ENCODE measurements at regions not wholly inside any gene's neighbourhood (a gene's known extent, or its start where the extent isn't known, plus 50 kb on each side); places are given as distances from the start of the nearest gene placed in this dataset.

GRCh38 chr6:56765494-56765893, 122.8 kb upstream of the DST start:
- TF ChIP-seq CTCF (conservative IDR thresholded peaks at IDR 0.05; ENCODE audit: low read length) (no peak), EZH2phosphoT487 (IDR thresholded peaks at IDR 0.05; ENCODE audit: borderline replicate concordance) (no peak)
